ENCODE measurements at regions not wholly inside any gene's neighbourhood (a gene's known extent, or its start where the extent isn't known, plus 50 kb on each side); places are given as distances from the start of the nearest gene placed in this dataset.

DNA sequence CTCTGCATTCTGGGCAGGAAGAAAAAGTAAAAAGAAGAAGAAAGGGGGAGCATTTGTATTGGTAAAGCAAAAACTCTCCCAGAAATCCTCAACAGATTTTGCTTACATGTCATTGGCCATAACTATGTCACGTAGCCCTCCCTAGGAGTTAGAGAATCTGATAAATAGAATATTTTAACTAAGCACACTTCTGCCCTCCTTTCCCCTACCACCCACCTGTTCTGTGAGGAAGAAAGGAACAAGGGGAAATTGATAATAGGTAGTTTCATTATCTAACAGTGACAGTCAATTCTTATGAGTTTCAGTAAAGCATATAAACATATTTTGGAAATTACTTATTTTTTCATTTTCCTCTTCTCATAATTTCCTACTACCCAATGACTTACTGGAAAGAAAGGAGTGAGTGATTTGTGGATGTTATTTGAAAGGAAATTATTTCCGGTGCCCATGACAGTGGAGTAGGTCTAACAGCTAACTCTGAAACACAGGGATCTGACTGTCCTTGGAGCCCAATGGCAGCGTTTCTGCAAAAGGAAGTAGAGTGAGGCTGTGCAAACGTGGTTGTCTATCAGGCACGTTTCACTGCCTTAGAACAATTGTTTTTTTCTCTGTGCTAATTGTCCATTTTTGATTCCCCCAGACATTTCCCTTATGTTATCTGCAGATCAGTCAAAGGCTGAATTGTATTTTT, 128.6 kb upstream of the MDFIC start:
- TF ChIP-seq, protein P1, sequence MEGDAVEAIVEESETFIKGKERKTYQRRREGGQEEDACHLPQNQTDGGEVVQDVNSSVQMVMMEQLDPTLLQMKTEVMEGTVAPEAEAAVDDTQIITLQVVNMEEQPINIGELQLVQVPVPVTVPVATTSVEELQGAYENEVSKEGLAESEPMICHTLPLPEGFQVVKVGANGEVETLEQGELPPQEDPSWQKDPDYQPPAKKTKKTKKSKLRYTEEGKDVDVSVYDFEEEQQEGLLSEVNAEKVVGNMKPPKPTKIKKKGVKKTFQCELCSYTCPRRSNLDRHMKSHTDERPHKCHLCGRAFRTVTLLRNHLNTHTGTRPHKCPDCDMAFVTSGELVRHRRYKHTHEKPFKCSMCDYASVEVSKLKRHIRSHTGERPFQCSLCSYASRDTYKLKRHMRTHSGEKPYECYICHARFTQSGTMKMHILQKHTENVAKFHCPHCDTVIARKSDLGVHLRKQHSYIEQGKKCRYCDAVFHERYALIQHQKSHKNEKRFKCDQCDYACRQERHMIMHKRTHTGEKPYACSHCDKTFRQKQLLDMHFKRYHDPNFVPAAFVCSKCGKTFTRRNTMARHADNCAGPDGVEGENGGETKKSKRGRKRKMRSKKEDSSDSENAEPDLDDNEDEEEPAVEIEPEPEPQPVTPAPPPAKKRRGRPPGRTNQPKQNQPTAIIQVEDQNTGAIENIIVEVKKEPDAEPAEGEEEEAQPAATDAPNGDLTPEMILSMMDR (conservative IDR thresholded peaks at IDR 0.05; ENCODE audit: control insufficient read depth, insufficient read depth, low read depth, low read length) = no peak
- H3K4me3 ChIP-seq (ENCODE audit: control insufficient read depth, low read depth, low read length) = no peak overlapping the region
- DNase-seq (ENCODE audit: low read depth) = no peak

DNA sequence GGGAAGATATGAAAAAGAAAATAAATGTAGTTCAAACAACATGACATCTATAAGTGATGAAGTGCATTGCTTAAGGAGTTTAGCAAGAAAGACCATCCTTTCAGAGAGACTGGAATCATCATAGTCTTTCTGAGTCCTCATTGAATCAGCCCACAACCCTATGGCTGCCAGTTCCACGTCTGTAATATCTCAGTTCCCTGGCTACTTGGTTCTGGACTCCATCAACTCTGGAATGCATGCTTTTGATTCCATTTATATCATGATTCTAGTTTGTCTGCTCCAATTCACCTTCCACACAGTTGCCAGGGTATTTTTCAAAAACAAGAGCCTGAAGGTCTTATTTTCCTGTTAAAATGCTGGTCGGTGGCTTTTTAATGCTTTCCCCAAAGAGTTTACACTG, 126.4 kb upstream of the MDFIC start:
- DNase-seq (ENCODE audit: low read depth) = no peak
- no peak overlapping the region for H3K4me3 ChIP-seq (ENCODE audit: control insufficient read depth, low read depth, low read length)
- TF ChIP-seq, protein P1 (conservative IDR thresholded peaks at IDR 0.05; ENCODE audit: control insufficient read depth, insufficient read depth, low read depth, low read length) = no peak

DNA sequence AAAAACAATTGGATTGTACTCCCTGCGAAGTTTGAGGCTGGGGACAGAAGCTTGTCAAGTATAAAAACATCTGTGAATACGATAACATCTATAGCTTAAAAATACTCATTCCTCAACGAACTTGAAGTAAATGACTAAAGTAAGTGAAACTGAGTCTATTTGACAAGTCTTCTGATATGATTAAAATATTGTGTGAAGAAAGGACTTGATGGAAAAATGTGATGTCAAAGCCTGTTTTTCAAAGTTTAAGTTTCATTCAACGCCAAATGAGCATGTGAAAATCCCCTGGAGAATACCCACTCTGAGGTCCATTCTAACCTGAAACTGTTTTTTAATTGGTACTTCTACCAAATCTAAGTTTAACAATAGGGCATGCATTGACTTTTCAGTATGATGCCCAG, 122.3 kb upstream of the MDFIC start:
- H3K4me3 ChIP-seq (ENCODE audit: control insufficient read depth, low read depth, low read length) = no peak overlapping the region
- TF ChIP-seq, protein P1 (conservative IDR thresholded peaks at IDR 0.05; ENCODE audit: control insufficient read depth, insufficient read depth, low read depth, low read length) = no peak
- DNase-seq (ENCODE audit: low read depth) = no peak

DNA sequence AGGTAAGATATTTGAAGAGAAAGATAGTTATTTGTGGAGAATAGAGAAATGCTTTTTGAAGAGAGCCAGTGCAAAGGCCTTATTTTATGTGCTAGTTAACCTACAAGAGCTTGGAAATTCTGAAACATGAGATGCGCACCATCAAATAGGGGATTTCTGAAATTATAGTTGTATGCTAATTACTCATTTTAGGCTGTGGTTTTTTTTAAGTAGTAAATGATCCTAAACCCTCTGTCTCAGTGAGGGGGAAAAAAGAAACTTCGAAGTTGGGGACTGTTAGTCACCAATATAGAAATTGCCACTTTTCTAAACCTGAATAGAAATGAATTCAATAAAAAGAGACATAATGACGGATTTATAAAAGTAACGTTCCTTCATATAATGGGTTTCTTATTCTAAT, 119.3 kb upstream of the MDFIC start:
- DNase-seq (ENCODE audit: low read depth) = no peak
- no peak overlapping the region for H3K4me3 ChIP-seq (ENCODE audit: control insufficient read depth, low read depth, low read length)
- TF ChIP-seq, protein P1 (conservative IDR thresholded peaks at IDR 0.05; ENCODE audit: control insufficient read depth, insufficient read depth, low read depth, low read length) = no peak

DNA sequence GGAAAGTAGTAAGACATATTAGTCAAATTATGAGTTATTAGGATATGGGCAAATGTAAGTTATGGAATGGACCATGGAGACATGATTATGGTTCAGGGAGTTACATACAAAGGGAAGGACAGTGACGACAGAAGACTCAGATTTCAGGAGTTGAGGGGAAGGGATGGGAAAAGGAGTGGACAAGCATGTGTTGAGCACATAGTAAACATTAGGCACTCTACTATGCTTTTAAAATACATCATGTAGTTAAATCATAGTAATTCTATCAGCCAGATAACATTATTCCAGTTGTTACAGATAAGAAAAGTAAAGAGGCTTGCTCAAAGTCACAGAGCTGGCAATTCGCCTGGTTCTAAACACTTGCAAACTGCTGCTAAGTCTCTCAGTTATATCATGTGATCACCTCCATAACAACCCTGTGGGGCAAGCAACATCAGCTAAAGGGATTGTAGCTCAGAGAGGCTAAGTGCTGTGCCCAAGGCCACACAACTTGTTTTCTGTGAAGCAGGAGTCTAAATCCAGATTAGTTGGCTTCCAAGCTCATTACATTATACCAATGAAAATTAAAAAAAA, 115.2 kb upstream of the MDFIC start:
- TF ChIP-seq, protein P1 (conservative IDR thresholded peaks at IDR 0.05; ENCODE audit: control insufficient read depth, insufficient read depth, low read depth, low read length) = no peak
- peak; percentile 23 for DNase-seq (ENCODE audit: low read depth)
- no peak overlapping the region for H3K4me3 ChIP-seq (ENCODE audit: control insufficient read depth, low read depth, low read length)

DNA sequence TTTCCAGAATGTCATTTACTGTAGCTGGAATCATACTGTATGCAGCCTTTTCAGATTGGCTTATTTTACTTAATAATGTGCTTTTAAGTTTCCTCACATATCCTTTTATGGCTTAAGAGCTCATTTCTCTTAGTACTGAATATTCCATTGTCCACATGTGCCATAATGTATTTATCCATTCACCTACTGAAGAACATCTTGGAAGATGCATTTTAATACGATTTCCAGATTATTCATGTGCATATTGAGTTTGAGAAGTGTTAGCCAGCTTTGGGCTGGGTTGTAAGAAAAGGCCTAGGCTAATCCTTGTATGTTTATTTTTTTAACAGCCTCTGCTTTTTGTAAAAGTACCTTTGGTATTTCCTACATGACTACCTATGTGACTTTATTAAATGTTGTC, 109.3 kb upstream of the MDFIC start:
- TF ChIP-seq, protein P1 (conservative IDR thresholded peaks at IDR 0.05; ENCODE audit: control insufficient read depth, insufficient read depth, low read depth, low read length) = no peak
- DNase-seq (ENCODE audit: low read depth) = no peak
- no peak overlapping the region for H3K4me3 ChIP-seq (ENCODE audit: control insufficient read depth, low read depth, low read length)
